ENCODE measurements at regions not wholly inside any gene's neighbourhood (a gene's known extent, or its start where the extent isn't known, plus 50 kb on each side); places are given as distances from the start of the nearest gene placed in this dataset.

DNA sequence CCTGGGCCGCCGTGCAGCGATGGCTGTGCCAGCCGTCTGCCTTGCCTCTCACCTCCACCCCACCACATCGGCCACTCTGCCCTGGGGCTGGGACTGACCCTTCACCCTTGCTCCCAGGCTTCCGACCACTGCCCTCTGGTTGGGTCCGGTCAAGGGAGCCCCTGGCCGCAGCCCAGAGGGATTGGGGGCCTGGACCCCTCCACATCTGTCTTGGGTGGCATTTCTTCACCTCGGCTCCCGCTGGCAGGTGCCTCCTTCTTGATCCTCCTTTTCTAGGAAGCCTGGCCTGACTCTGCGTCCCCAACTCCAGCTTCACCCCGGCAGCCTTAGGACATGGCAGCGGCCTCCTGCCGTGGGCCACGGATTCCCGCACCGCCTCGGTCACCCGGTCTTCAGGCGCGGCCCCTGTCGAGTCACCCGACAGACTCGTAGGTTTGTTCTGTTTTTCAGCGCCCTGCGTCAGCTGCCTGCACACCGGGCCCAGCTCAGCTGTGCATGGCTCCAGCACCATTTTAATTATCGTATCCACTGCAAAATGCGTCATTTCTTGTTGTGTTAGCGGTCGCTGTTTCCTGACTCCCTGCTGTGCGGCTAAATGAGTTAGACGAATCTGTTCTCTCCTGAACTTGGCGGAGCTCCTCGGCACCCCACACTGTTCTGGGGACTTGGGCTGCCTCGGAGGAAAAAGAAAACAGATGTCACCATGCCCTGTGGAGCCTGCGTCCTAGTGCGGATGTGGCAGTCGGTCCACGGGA is 124.0 kb downstream of the FAM53A start:
- TF ChIP-seq, protein P1, sequence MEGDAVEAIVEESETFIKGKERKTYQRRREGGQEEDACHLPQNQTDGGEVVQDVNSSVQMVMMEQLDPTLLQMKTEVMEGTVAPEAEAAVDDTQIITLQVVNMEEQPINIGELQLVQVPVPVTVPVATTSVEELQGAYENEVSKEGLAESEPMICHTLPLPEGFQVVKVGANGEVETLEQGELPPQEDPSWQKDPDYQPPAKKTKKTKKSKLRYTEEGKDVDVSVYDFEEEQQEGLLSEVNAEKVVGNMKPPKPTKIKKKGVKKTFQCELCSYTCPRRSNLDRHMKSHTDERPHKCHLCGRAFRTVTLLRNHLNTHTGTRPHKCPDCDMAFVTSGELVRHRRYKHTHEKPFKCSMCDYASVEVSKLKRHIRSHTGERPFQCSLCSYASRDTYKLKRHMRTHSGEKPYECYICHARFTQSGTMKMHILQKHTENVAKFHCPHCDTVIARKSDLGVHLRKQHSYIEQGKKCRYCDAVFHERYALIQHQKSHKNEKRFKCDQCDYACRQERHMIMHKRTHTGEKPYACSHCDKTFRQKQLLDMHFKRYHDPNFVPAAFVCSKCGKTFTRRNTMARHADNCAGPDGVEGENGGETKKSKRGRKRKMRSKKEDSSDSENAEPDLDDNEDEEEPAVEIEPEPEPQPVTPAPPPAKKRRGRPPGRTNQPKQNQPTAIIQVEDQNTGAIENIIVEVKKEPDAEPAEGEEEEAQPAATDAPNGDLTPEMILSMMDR (IDR thresholded peaks at IDR 0.05; ENCODE audit: insufficient read depth, low read length): no peak
- no peak for TF ChIP-seq POLR2AphosphoS5 (IDR thresholded peaks at IDR 0.05; ENCODE audit: low read depth)
- TF ChIP-seq, protein P2, sequence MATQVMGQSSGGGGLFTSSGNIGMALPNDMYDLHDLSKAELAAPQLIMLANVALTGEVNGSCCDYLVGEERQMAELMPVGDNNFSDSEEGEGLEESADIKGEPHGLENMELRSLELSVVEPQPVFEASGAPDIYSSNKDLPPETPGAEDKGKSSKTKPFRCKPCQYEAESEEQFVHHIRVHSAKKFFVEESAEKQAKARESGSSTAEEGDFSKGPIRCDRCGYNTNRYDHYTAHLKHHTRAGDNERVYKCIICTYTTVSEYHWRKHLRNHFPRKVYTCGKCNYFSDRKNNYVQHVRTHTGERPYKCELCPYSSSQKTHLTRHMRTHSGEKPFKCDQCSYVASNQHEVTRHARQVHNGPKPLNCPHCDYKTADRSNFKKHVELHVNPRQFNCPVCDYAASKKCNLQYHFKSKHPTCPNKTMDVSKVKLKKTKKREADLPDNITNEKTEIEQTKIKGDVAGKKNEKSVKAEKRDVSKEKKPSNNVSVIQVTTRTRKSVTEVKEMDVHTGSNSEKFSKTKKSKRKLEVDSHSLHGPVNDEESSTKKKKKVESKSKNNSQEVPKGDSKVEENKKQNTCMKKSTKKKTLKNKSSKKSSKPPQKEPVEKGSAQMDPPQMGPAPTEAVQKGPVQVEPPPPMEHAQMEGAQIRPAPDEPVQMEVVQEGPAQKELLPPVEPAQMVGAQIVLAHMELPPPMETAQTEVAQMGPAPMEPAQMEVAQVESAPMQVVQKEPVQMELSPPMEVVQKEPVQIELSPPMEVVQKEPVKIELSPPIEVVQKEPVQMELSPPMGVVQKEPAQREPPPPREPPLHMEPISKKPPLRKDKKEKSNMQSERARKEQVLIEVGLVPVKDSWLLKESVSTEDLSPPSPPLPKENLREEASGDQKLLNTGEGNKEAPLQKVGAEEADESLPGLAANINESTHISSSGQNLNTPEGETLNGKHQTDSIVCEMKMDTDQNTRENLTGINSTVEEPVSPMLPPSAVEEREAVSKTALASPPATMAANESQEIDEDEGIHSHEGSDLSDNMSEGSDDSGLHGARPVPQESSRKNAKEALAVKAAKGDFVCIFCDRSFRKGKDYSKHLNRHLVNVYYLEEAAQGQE (IDR thresholded peaks at IDR 0.05; ENCODE audit: insufficient replicate concordance, low read depth): no peak
